ENCODE measurements at regions not wholly inside any gene's neighbourhood (a gene's known extent, or its start where the extent isn't known, plus 50 kb on each side); places are given as distances from the start of the nearest gene placed in this dataset.
"Not testable (repeated sequence)": the region's sequence is repeated elsewhere in the genome, so short reads cannot be mapped to it uniquely, and the experiment has no call there.

DNA sequence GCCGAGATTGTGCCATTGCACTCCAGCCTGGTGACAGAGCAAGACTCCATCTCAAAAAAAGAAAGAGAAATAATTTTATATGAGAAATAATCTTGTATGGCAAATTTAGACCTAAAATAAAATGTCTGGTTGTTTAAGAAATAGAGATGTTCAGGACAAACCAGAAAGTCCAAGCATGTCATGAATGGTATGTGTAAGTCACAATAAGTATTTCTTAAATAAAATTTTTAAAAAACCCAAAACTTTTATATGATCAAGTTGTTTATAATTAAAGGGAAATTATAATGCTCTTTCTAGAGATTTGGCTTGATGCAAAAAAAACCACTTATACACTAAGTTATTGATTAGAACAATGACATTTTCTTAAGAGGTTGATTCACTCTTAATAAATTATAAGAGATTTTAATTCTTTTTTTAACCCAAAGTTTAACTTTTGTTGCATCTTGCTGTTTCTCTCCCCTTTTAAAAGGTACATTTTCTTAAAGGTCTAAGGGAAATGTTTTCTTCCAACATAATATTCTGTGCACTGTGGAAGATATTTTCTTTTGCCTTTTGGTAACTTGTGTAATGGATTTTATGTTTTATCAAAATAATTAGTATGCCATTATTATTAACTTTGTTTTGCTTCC lies 105.7 kb downstream of the RTP4 start:
- DNase-seq, result no peak

- DNase-seq, result not testable (repeated sequence)
These were observed 98.1 kb downstream of the RTP4 start for GRCh38 chr3:187466306-187466705.

DNA sequence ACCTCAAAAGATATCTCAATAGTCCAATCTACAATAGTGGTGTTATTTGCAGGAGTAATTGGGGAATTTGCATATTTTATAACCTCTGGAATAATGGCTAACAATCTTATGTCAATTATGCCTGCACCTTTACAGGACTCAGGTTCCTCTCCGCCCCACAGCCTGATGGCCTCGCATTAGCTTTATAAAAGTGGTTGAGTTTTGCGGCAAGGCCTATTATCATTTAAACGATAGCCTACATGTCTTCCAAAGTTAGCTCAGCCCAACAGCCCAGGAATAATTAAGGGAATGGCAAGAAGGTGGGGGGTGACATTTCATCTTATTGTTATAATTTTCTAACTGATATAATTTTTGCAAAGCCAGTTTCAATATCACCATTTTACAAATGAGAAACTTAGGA lies 97.3 kb downstream of the RTP4 start:
- no peak for DNase-seq

DNA sequence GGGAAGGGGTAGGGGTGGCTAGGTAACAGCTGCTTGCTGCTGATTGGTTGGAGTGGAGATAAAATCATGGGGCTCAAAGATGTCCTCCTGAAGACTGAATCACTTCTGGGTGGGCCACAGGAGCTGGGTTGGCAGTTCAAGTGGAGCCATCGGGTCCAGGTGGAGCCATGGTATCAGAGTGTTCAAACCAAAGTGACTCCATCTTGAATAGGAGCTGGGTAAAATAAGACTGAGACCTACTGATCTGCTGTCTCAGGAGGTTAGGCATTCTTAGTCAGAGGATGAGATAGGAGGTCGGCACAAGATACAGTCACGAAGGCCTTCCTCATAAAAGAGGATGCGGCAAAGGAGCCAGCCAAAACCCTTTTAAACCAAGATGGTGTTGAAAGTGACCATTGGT lies 96.5 kb downstream of the RTP4 start:
- no peak for DNase-seq

- DNase-seq, result no peak
These were observed 90.7 kb downstream of the RTP4 start for GRCh38 chr3:187458921-187459320.

- DNase-seq, result no peak
These were observed 90.2 kb downstream of the RTP4 start for GRCh38 chr3:187458383-187458782.

GRCh38 chr3:187456250-187456649 lies 88.1 kb downstream of the RTP4 start:
- DNase-seq, result no peak

DNA sequence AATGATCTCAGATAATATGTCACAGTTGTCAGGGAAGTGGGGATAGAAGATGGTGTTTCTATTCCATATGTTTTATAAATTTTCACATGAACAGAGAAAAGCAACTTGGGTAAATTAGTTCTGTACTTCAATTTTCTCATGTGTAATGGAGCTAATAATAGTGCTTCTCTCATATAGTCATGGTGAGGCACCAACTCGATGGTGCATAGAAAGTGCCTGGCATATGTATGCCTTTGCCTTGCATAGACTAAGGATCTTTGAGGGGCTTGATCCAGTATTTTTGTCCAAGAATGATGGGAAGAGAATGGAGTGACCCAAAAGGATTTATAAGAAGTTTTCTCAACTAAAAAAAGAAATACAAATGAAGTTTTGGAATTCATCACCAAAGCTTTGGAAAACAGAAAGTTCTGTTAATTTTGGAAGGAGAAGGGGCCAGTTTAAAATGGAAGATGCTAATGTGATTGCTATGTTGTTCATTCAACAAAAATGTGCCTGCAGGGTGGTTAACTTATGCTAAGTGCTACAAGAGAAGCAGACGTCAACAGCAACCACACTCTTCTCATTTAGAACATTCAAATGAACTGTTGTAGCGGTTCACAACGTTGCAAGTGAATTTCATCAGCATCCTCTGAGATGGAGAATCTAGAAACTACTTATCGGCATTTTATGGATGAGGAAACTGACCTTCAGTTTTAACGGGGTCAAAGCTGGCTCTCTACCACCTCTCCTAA lies 86.1 kb downstream of the RTP4 start:
- DNase-seq, result no peak

DNA sequence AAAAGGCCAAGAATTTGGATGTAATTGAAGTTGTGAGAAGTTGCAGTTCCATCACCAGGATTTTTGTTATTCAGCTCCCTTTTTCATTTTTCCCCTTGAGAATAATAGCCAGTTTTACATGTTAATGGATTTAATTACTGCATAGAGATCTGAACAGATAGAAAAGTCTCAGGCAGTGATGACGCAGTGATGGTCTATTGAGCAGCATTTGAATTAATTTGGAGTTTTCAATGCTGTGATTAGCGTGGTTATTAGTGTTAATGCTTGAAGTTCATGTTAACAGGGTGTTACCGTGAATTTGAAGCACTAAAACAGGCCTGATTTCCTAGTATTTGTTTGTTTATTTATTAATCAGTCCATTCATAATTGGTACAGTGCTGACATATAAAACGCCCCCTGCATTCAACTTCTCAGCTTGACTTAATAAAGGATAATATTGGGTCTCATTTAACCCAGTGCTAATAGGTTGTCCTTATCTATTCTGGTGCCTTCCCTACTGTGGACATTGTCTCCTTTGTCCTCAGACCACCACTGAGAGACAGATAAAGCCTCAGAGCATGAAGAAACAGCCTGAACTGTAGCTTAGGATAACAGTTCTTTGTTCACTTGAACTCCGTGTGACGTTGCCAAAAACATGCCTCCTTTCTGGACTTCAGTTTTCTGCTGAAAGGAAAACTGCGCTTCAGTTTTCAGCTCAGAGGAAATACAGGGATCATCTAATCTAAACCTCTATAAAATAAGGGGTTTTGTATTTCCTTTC lies 82.4 kb downstream of the RTP4 start:
- no peak for DNase-seq

DNA sequence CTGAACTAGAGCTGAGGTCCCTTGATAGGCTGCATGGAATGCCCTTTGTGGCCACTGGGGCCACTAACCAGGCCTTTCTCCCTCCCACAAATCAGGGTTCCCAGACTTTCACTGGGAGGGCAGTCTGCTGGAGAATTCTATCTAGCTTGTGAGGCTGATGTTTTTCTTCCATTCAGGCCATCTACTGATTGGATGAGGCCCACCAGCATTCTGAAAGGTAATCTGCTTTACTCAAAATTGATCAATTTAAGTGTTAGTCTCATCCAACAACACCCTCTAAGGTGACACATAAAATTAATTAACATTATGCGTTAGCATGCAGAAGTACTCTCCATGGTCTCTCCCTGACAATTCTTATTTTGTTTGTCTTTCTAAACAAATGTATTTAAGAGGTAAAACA lies 80.5 kb downstream of the RTP4 start:
- no peak for DNase-seq

GRCh38 chr3:187447737-187448136 lies 79.6 kb downstream of the RTP4 start:
- DNase-seq, result no peak

DNA sequence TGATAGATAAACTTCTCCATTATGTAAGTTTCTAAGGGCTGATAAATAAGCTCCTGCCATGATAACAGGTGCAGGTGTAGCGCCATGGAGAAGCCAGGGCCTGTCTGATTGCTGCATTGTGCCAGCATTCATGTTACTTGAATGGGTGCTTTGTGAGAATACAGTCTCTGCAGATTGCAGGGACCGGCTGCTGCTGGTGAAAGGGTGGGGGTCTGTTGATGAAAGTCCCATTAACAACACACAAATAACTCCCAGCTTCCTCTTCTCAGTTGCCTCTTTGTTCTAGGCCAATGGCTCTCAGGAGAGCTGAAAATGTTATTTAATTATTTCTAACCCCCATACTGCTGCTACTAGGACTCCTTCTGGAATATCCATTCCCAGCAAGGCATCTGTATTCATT lies 77.2 kb downstream of the RTP4 start:
- DNase-seq, result no peak

- DNase-seq, result no peak
These were observed 66.3 kb downstream of the RTP4 start for GRCh38 chr3:187434524-187434923.

DNA sequence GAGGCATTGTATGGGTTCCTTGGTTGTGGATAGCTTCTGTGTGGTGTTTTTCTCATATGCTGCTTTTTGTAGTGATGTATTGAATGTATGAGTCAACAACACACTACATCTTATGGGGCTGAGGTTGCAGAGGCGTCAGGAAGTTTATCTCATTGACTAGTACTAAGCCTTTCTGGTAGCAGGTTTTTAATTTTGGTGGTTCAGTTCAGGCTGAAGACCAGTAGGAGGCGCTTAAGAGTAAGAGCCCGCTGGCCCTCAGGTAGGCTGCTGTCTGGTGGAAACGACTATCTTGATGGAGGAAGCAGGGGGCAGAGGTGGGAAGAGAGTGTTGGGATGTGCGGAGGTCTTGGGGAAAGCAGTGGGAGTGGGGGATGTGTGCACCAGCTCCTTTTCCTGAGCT lies 62.4 kb downstream of the RTP4 start:
- DNase-seq, result no peak
